Spleen (tissue), 11 donors: ENCODE measurements at regions not wholly inside any gene's neighbourhood (a gene's known extent, or its start where the extent isn't known, plus 50 kb on each side); places are given as distances from the start of the nearest gene placed in this dataset.

Experiments used
- DNase-seq: peaks from one replicate; pipeline ENCODE4 v3.0.0-alpha.2; 2020
- H3K27ac ChIP-seq, 8 donors: fragments of 200-600 bp; sonication (generic) in 7 of 8; 1 replicate in 4 of 8; 2 replicates in 4 of 8; pipeline versions ENCODE4 v1.5.0 to v1.8.0; 2016 to 2021; ENCODE audit warnings: inconsistent platforms in 4 of 8, mild to moderate bottlenecking in 4 of 8, moderate library complexity in 1 of 8
- H3K27me3 ChIP-seq, 7 donors: fragments of 200-600 bp; sonication (generic) in 6 of 7; replicated peaks in 1 of 7; 1 replicate in 4 of 7; 2 replicates in 3 of 7; pipeline versions ENCODE4 v1.5.0 to v1.8.0; 2016 to 2021; ENCODE audit warnings: inconsistent platforms in 3 of 7, mild to moderate bottlenecking in 1 of 7
- H3K36me3 ChIP-seq, 6 donors: fragments of 200-600 bp; sonication (generic) in 5 of 6; 1 replicate in 4 of 6; 2 replicates in 2 of 6; pipeline versions ENCODE4 v1.5.0 to v1.8.0; 2016 to 2021; ENCODE audit warnings: inconsistent platforms in 2 of 6
- H3K4me1 ChIP-seq, 6 donors: fragments of 200-600 bp; sonication (generic) in 5 of 6; 1 replicate in 3 of 6; 2 replicates in 3 of 6; pipeline versions ENCODE4 v1.5.0 to v1.8.0; 2016 to 2021; ENCODE audit warnings: inconsistent platforms in 3 of 6
- H3K4me3 ChIP-seq, 8 donors: fragments of 200-600 bp; sonication (generic) in 7 of 8; 1 replicate in 4 of 8; 2 replicates in 4 of 8; pipeline versions ENCODE4 v1.5.0 to v1.8.0; 2016 to 2021; ENCODE audit warnings: inconsistent platforms in 4 of 8, mild to moderate bottlenecking in 4 of 8, moderate library complexity in 2 of 8
- H3K9me3 ChIP-seq, 8 donors: fragments of 200-600 bp; sonication (generic) in 7 of 8; 1 replicate in 4 of 8; 2 replicates in 4 of 8; pipeline versions ENCODE4 v1.5.0 to v1.8.0; 2016 to 2021; ENCODE audit warnings: inconsistent platforms in 4 of 8
- CTCF ChIP-seq, 11 experiments: fragments of 200-600 bp in 7 of 11; fragments of 450-650 bp in 4 of 11; sonication (generic) in 4 of 11; IDR thresholded peaks in 8 of 11; conservative IDR thresholded peaks in 3 of 11; 1 replicate in 7 of 11; 2 replicates in 4 of 11; pipeline versions ENCODE4 v1.4.0 to v1.8.0; 2016 to 2021; ENCODE audit warnings: antibody characterized with exemption in 11 of 11, inconsistent platforms in 4 of 11, mild to moderate bottlenecking in 1 of 11
- POLR2A ChIP-seq, 3 donors: fragments of 450-650 bp; IDR thresholded peaks; one replicate each; pipeline ENCODE4 v1.5.1; 2017; ENCODE audit warnings: antibody characterized with exemption in 3 of 3, mild to moderate bottlenecking in 1 of 3
- POLR2AphosphoS5 ChIP-seq, 3 donors: sonication (generic); formaldehyde crosslinking; IDR thresholded peaks; one replicate each; pipeline ENCODE4 v1.5.1; 2017; ENCODE audit warnings: antibody characterized with exemption in 3 of 3
- WGBS, 5 donors: extraction: QIAGEN DNeasy Blood & Tissue Kit in 3 of 5; methylation state at CpG; one replicate each; pipeline versions ENCODE4 v1.1.5 to v1.1.7; 2013 to 2018; 5-methylcytosine and 5-hydroxymethylcytosine counted together
- intact Hi-C: fragments of 100-400 bp; cut with DNase I; formaldehyde crosslinking; loops from one replicate; pipeline ENCODE4 v1.15.0; 2023; ENCODE audit warnings: low total_unique reads
- donor health status: healthy with polysubstance abuse.
- donor health status: DM: no; HTN: no; CAD: no; lungs with moderate emphysema.
- donor health status: DM: no; HTN: no; CAD: no.
- donor health status: Bipolar disorder and iron deficiency.
- donor health status: healthy.
- donor health status: DM: no; HTN: no; CAD: no.
- donor health status: DM: yes; HTN: yes; CAD: no.

DNA sequence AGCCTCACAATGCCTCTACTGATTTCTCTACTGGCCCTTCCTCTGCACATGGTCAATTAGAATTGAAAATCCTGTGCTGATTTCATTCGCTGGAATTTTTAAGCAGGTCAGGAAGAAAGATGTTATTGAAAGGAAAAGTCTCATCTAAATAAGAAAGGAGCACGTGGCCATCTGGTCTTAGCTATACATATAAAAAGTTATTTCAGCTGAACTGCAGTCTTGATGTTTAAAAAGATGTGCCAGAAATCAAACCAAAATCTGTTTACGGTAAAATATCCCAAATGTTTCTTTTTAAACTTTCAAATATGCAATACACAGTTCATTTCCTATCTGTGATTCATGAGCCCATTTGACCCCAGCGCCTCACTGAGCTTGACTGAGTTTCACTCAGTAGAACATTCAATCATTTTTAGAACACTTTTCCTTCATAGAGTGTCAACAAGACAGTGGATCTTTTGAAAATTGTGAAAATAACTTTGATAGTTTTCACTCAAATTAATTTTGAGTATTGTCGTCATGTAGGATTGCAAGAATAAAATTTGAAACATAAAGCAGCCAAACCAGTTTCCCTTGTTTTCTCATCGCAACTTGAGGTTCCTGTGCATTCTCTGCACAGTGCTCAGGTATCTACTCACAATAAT lies 293.6 kb downstream of the PTPRC start:
- Histone ChIP-seq H3K27me3 (peaks cover 0 to 4% (median 0%) of the 10 kb centered on the region in 7 donors), H3K27ac (peak overlapping the region in 7 of 8 donors; percentile 21 to 91 (median 85)), H3K9me3 (no peaks in the 10 kb centered on the region), H3K4me1 (peaks cover 0 to 99% (median 58%) of the 10 kb centered on the region in 6 donors), H3K36me3 (no peaks in the 10 kb centered on the region), H3K4me3 (peak overlapping the region in 2 of 8 donors; percentile 59 to 73)
- no peak for TF ChIP-seq POLR2A (IDR thresholded peaks at IDR 0.05)
- TF ChIP-seq POLR2AphosphoS5 (IDR thresholded peaks at IDR 0.05), result no peak
- no peak for TF ChIP-seq CTCF (IDR thresholded peaks at IDR 0.05 in 8 of 11, conservative IDR thresholded peaks at IDR 0.05 in 3 of 11)
- no peak for DNase-seq
- WGBS, 5 donors, result 26 to 43% (median 39%) methylated on average over 6 of the region's 6 CpGs
- intact Hi-C loops, result no loop called here

GRCh38 chr1:198933515-198934222 lies 294.8 kb downstream of the PTPRC start:
- Histone ChIP-seq H3K27ac (peak overlapping the region in 7 of 8 donors; percentile 81 to 91 (median 86)), H3K27me3 (peaks cover 0 to 4% (median 0%) of the 10 kb centered on the region in 7 donors), H3K4me3 (peak overlapping the region in 3 of 8 donors; percentile 46 to 73 (median 59)), H3K36me3 (no peaks in the 10 kb centered on the region), H3K9me3 (no peaks in the 10 kb centered on the region), H3K4me1 (peaks cover 0 to 96% (median 56%) of the 10 kb centered on the region in 6 donors)
- no peak for DNase-seq
- no peak for TF ChIP-seq POLR2AphosphoS5 (IDR thresholded peaks at IDR 0.05)
- TF ChIP-seq POLR2A (IDR thresholded peaks at IDR 0.05), result no peak
- no peak for TF ChIP-seq CTCF (IDR thresholded peaks at IDR 0.05 in 8 of 11, conservative IDR thresholded peaks at IDR 0.05 in 3 of 11)
- intact Hi-C loops, result no loop called here
- WGBS, 5 donors, result 31 to 54% (median 43%) methylated on average over 5 of the region's 5 CpGs

DNA sequence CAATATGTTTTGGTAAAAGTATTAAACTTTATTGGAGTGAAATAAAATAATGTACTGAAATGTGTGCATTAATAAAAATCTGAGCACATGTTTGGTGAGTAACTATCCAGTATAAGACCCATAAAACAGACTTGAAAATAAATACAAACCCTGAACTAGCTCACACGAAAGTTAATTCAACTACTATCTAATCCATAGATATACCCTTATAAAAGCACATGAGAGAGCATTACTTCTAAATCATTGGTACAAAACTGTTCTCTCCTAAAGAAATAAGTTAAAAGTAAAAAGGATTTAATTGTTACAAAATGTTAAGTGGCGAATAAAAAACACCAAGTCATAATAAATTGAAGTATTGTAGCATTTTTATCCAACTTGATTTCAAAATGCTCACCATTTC lies 295.6 kb downstream of the PTPRC start:
- Histone ChIP-seq H3K4me3 (peak overlapping the region in 6 of 8 donors; percentile 43 to 73 (median 48)), H3K27ac (peak overlapping the region in 7 of 8 donors; percentile 81 to 91 (median 86)), H3K27me3 (peaks cover 0 to 4% (median 0%) of the 10 kb centered on the region in 7 donors), H3K36me3 (no peaks in the 10 kb centered on the region), H3K4me1 (peaks cover 0 to 88% (median 51%) of the 10 kb centered on the region in 6 donors), H3K9me3 (no peaks in the 10 kb centered on the region)
- WGBS, 5 donors, result 21 to 37% (median 29%) methylated on average over 2 of the region's 2 CpGs
- intact Hi-C loops, result no loop called here
- TF ChIP-seq POLR2A (IDR thresholded peaks at IDR 0.05) (no peak), POLR2AphosphoS5 (IDR thresholded peaks at IDR 0.05) (no peak), CTCF (IDR thresholded peaks at IDR 0.05 in 8 of 11, conservative IDR thresholded peaks at IDR 0.05 in 3 of 11) (no peak)
- no peak for DNase-seq

- Histone ChIP-seq H3K27me3 (peaks cover 0 to 4% (median 0%) of the 10 kb centered on the region in 7 donors), H3K4me1 (peaks cover 0 to 83% (median 46%) of the 10 kb centered on the region in 6 donors)
- intact Hi-C loops, result no loop called here
These were observed 296.1 kb downstream of the PTPRC start for GRCh38 chr1:198934901-198935305.

More at GRCh38 chr1:198934901-198935305, 296.1 kb downstream of the PTPRC start:
- 1 to 5% (median 3%) methylated on average over 6 of the region's 6 CpGs for WGBS, 5 donors
- no peaks in the 10 kb centered on the region for H3K9me3 ChIP-seq
- peak overlapping the region; percentile 69 to 91 (median 86) for H3K27ac ChIP-seq
- no peak for DNase-seq
- H3K4me3 ChIP-seq, result peak overlapping the region; percentile 43 to 73 (median 46)
- TF ChIP-seq POLR2A (IDR thresholded peaks at IDR 0.05) (no peak), POLR2AphosphoS5 (IDR thresholded peaks at IDR 0.05) (peak in 1 of 3 donors; percentile 41), CTCF (IDR thresholded peaks at IDR 0.05 in 8 of 11, conservative IDR thresholded peaks at IDR 0.05 in 3 of 11) (no peak)
- no peaks in the 10 kb centered on the region for H3K36me3 ChIP-seq
